ENCODE measurements at regions not wholly inside any gene's neighbourhood (a gene's known extent, or its start where the extent isn't known, plus 50 kb on each side); places are given as distances from the start of the nearest gene placed in this dataset.

- DNase-seq (ENCODE audit: low read depth, low spot score) = no peak
- no TSS peak for BruUV-seq (replicated peaks)
- ChIA-PET RAD21 (ENCODE audit: unreplicated experiment) (no interaction called here), CTCF (no interaction called here), POLR2A (no interaction called here), SMC1A (ENCODE audit: uncharacterized antibody, unreplicated experiment) (no interaction called here)
- Histone ChIP-seq H4K20me1 (ENCODE audit: control insufficient read depth, insufficient read depth) (no peaks in the 10 kb centered on the region), H3K4me1 (ENCODE audit: control insufficient read depth, insufficient read depth, low read length) (no peaks in the 10 kb centered on the region), H3K79me2 (ENCODE audit: control insufficient read depth, insufficient read depth, low read length) (no peaks in the 10 kb centered on the region), H3K4me3 (no peak overlapping the region), H3K4me2 (ENCODE audit: control insufficient read depth, insufficient read depth) (no peak overlapping the region), H3K36me3 (ENCODE audit: control insufficient read depth in 2 of 2, insufficient read depth in 2 of 2, low read length in 1 of 2) (no peaks in the 10 kb centered on the region), H3K27me3 (replicated peaks in 1 of 2; ENCODE audit: control insufficient read depth in 2 of 2, insufficient read depth in 2 of 2, low read length in 1 of 2) (no peaks in the 10 kb centered on the region), H3K9ac (ENCODE audit: control insufficient read depth, insufficient read depth, low read length) (no peak overlapping the region), H3K9me3 (replicated peaks; ENCODE audit: control insufficient read depth, insufficient read depth, low read length) (no peaks in the 10 kb centered on the region), H2AFZ (ENCODE audit: control insufficient read depth, low read depth, low read length) (no peak overlapping the region), H3K27ac (ENCODE audit: control insufficient read depth, insufficient read depth) (no peak overlapping the region)
- intact Hi-C loops (cut with micrococcal nuclease; ENCODE audit: unreplicated experiment) = no loop called here
- 33% methylated on average over 3 of the region's 3 CpGs for WGBS (ENCODE audit: insufficient coverage, insufficient replicate concordance, low lambda C conversion rate, missing lambda C conversion rate)
- TF ChIP-seq ZNF24 (IDR thresholded peaks at IDR 0.05) = no peak
- TF ChIP-seq STAT3 (IDR thresholded peaks at IDR 0.05; ENCODE audit: low read depth, low read length) = no peak
- no peak for TF ChIP-seq KDM1A (IDR thresholded peaks at IDR 0.05; ENCODE audit: borderline replicate concordance)
- no peak for TF ChIP-seq PRDM15 (CRISPR knock-in tag; IDR thresholded peaks at IDR 0.05)
- no peak for TF ChIP-seq JUNB (IDR thresholded peaks at IDR 0.05)
- FAIRE-seq = no peak
- in situ Hi-C loops (cut with MboI) = no loop called here
- no peak for ATAC-seq
Observed at GRCh38 chr7:79548727-79549126, 95.3 kb upstream of the MAGI2 start.

- BruUV-seq (replicated peaks) = no TSS peak
- 25% methylated on average over 2 of the region's 2 CpGs for WGBS (ENCODE audit: insufficient coverage, insufficient replicate concordance, low lambda C conversion rate, missing lambda C conversion rate)
- RAD21 ChIA-PET (ENCODE audit: unreplicated experiment) = no interaction called here
- no peaks in the 10 kb centered on the region for H3K9me3 ChIP-seq (replicated peaks; ENCODE audit: control insufficient read depth, insufficient read depth, low read length)
- POLR2A ChIA-PET = no interaction called here
- DNase-seq (ENCODE audit: low read depth, low spot score) = no peak
- H3K36me3 ChIP-seq (ENCODE audit: control insufficient read depth in 2 of 2, insufficient read depth in 2 of 2, low read length in 1 of 2) = no peaks in the 10 kb centered on the region
- SMC1A ChIA-PET (ENCODE audit: uncharacterized antibody, unreplicated experiment) = no interaction called here
- H3K27me3 ChIP-seq (replicated peaks in 1 of 2; ENCODE audit: control insufficient read depth in 2 of 2, insufficient read depth in 2 of 2, low read length in 1 of 2) = no peaks in the 10 kb centered on the region
- no peak overlapping the region for H3K4me2 ChIP-seq (ENCODE audit: control insufficient read depth, insufficient read depth)
- H3K79me2 ChIP-seq (ENCODE audit: control insufficient read depth, insufficient read depth, low read length) = no peaks in the 10 kb centered on the region
- ATAC-seq = no peak
- no peak for FAIRE-seq
- no peaks in the 10 kb centered on the region for H3K4me1 ChIP-seq (ENCODE audit: control insufficient read depth, insufficient read depth, low read length)
- H4K20me1 ChIP-seq (ENCODE audit: control insufficient read depth, insufficient read depth) = no peaks in the 10 kb centered on the region
- in situ Hi-C loops (cut with MboI) (no loop called here), intact Hi-C loops (cut with micrococcal nuclease; ENCODE audit: unreplicated experiment) (no loop called here)
- CTCF ChIA-PET = no interaction called here
- no peak overlapping the region for H3K9ac ChIP-seq (ENCODE audit: control insufficient read depth, insufficient read depth, low read length)
- H2AFZ ChIP-seq (ENCODE audit: control insufficient read depth, low read depth, low read length) = no peak overlapping the region
- H3K27ac ChIP-seq (ENCODE audit: control insufficient read depth, insufficient read depth) = no peak overlapping the region
- no peak overlapping the region for H3K4me3 ChIP-seq
- no peak for TF ChIP-seq ZBTB4 (CRISPR knock-in tag; IDR thresholded peaks at IDR 0.05)
- TF ChIP-seq RCOR1 (conservative IDR thresholded peaks at IDR 0.05; ENCODE audit: low read depth, low read length) = no peak
- no peak for TF ChIP-seq POU2F2 (IDR thresholded peaks at IDR 0.05; ENCODE audit: borderline replicate concordance, low read depth, low read length)
- TF ChIP-seq JUND (IDR thresholded peaks at IDR 0.05; ENCODE audit: low read depth, low read length) = no peak
- TF ChIP-seq ZNF217 (IDR thresholded peaks at IDR 0.05) = no peak
- no peak for TF ChIP-seq WRNIP1 (IDR thresholded peaks at IDR 0.05; ENCODE audit: borderline replicate concordance, low read depth, low read length)
- no peak for TF ChIP-seq STAT1 (conservative IDR thresholded peaks at IDR 0.05)
Observed at GRCh38 chr7:79547132-79547531, 93.7 kb upstream of the MAGI2 start.
